Fibroblast of peridontal ligament (primary cell): ENCODE measurements at regions not wholly inside any gene's neighbourhood (a gene's known extent, or its start where the extent isn't known, plus 50 kb on each side); places are given as distances from the start of the nearest gene placed in this dataset.

Experiments
- DNase-seq: peaks from one replicate; pipeline ENCODE4 v3.0.0-alpha.2; 2010; ENCODE audit errors: extremely low read depth

- no peak for DNase-seq
Measured at GRCh38 chr6:14837435-14837834, 408.4 kb upstream of the JARID2 start.

GRCh38 chr6:14838133-14838583 lies 407.7 kb upstream of the JARID2 start:
- DNase-seq: peak; percentile 22

GRCh38 chr6:14841901-14842421 lies 403.9 kb upstream of the JARID2 start:
- peak; percentile 100 for DNase-seq

GRCh38 chr6:14844411-14844810 lies 401.5 kb upstream of the JARID2 start:
- no peak for DNase-seq

GRCh38 chr6:14848019-14848418 lies 397.9 kb upstream of the JARID2 start:
- DNase-seq: peak; percentile 75

GRCh38 chr6:14849185-14849584 lies 396.7 kb upstream of the JARID2 start:
- DNase-seq: no peak

GRCh38 chr6:14851281-14851680 lies 394.6 kb upstream of the JARID2 start:
- DNase-seq: no peak

- DNase-seq: no peak
Measured at GRCh38 chr6:14852375-14852774, 393.5 kb upstream of the JARID2 start.

GRCh38 chr6:14856177-14856576 lies 389.7 kb upstream of the JARID2 start:
- DNase-seq: no peak

GRCh38 chr6:14857001-14857400 lies 388.9 kb upstream of the JARID2 start:
- DNase-seq: no peak

- no peak for DNase-seq
Measured at GRCh38 chr6:14857501-14857900, 388.4 kb upstream of the JARID2 start.

GRCh38 chr6:14858808-14859207 lies 387.1 kb upstream of the JARID2 start:
- DNase-seq: no peak

GRCh38 chr6:14860774-14861173 lies 385.1 kb upstream of the JARID2 start:
- DNase-seq: no peak

- no peak for DNase-seq
Measured at GRCh38 chr6:14861491-14861943, 384.4 kb upstream of the JARID2 start.

GRCh38 chr6:14862845-14863244 lies 383.0 kb upstream of the JARID2 start:
- DNase-seq: no peak

GRCh38 chr6:14863902-14864850 lies 381.7 kb upstream of the JARID2 start:
- DNase-seq: no peak

GRCh38 chr6:14865531-14866100 lies 380.3 kb upstream of the JARID2 start:
- peak; percentile 50 for DNase-seq

GRCh38 chr6:14867802-14868201 lies 378.1 kb upstream of the JARID2 start:
- no peak for DNase-seq

- no peak for DNase-seq
Measured at GRCh38 chr6:14871221-14871620, 374.6 kb upstream of the JARID2 start.

GRCh38 chr6:14873101-14873500 lies 372.8 kb upstream of the JARID2 start:
- no peak for DNase-seq

- DNase-seq: no peak
Measured at GRCh38 chr6:14873781-14874441, 372.0 kb upstream of the JARID2 start.

GRCh38 chr6:14874975-14875480 lies 370.8 kb upstream of the JARID2 start:
- DNase-seq: no peak
